ENCODE measurements at regions not wholly inside any gene's neighbourhood (a gene's known extent, or its start where the extent isn't known, plus 50 kb on each side); places are given as distances from the start of the nearest gene placed in this dataset.

DNA sequence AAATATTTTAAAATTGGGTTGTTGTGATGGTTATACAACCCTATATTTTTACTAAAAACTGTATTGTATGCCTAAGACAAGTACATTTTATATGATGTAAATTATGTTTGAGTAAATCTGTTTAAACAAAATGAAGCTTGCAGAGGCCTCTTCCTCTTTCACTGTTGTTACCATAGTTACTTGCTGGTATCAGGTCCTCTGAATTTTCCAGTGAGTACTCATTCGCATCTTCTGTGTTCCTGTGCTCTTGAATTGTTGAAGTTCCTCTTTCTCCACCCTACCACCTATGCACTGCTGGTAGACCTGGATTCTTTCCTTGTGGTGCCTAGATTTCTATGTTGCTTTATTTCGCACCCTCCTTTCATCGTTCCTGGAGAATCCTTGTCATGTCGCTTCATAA lies 938.5 kb upstream of the ACO1 start:
- H4K91ac ChIP-seq (ENCODE audit: insufficient read length, low read depth, low read length), result no peak overlapping the region
- no peak overlapping the region for H2AK5ac ChIP-seq (ENCODE audit: insufficient read length, low read length)
- H2BK12ac ChIP-seq (ENCODE audit: insufficient read length, low read depth, low read length), result no peak overlapping the region
- no peak overlapping the region for H2BK120ac ChIP-seq (ENCODE audit: low read depth, low read length, poor library complexity, severe bottlenecking)
- H3K27me3 Mint-ChIP-seq (ENCODE audit: low read depth), result no peaks in the 10 kb centered on the region
- no peaks in the 10 kb centered on the region for H3K27me3 ChIP-seq (ENCODE audit: insufficient read depth, low read length)
- H3K36me3 Mint-ChIP-seq (ENCODE audit: insufficient read depth in 1 of 3, low read depth in 3 of 3), result no peaks in the 10 kb centered on the region
- H3K9me3 ChIP-seq (ENCODE audit: control insufficient read depth, low read depth, low read length), result no peaks in the 10 kb centered on the region
- no peaks in the 10 kb centered on the region for H3K4me1 ChIP-seq (ENCODE audit: insufficient read depth, low read length)
- H3K56ac ChIP-seq (ENCODE audit: insufficient read length, low read depth, low read length), result no peak overlapping the region
- H2BK20ac ChIP-seq (ENCODE audit: low read depth, low read length, poor library complexity, severe bottlenecking), result no peak overlapping the region
- TF ChIP-seq, protein P1, sequence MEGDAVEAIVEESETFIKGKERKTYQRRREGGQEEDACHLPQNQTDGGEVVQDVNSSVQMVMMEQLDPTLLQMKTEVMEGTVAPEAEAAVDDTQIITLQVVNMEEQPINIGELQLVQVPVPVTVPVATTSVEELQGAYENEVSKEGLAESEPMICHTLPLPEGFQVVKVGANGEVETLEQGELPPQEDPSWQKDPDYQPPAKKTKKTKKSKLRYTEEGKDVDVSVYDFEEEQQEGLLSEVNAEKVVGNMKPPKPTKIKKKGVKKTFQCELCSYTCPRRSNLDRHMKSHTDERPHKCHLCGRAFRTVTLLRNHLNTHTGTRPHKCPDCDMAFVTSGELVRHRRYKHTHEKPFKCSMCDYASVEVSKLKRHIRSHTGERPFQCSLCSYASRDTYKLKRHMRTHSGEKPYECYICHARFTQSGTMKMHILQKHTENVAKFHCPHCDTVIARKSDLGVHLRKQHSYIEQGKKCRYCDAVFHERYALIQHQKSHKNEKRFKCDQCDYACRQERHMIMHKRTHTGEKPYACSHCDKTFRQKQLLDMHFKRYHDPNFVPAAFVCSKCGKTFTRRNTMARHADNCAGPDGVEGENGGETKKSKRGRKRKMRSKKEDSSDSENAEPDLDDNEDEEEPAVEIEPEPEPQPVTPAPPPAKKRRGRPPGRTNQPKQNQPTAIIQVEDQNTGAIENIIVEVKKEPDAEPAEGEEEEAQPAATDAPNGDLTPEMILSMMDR (conservative IDR thresholded peaks at IDR 0.05), result no peak
- no peak overlapping the region for H4K5ac ChIP-seq (ENCODE audit: insufficient read length, low read depth, low read length)
- H3K79me2 ChIP-seq (ENCODE audit: insufficient read depth, low read length), result no peaks in the 10 kb centered on the region
- no peak overlapping the region for H3K14ac ChIP-seq (ENCODE audit: insufficient read depth, low read length)
- no peak overlapping the region for H3K18ac ChIP-seq (ENCODE audit: insufficient read length, low read depth, low read length)
- no peak overlapping the region for H3K9ac ChIP-seq (ENCODE audit: extremely low read depth, insufficient read length, low read length)
- no peak overlapping the region for H2BK5ac ChIP-seq (ENCODE audit: insufficient read length, low read length)
- H3T11ph ChIP-seq (ENCODE audit: low read length), result no peak overlapping the region
- H3K4me3 Mint-ChIP-seq, result no peak overlapping the region
- H3K23me2 ChIP-seq (ENCODE audit: insufficient read length, low read depth, low read length, poor library complexity, severe bottlenecking), result no peaks in the 10 kb centered on the region
- H3K4me1 Mint-ChIP-seq, result peaks cover 4 to 10% of the 10 kb centered on the region in 2 experiments; a peak in 3 of 4 replicates
- no peak overlapping the region for H3K23ac ChIP-seq (ENCODE audit: insufficient read length, low read depth, low read length)
- H3K9me3 Mint-ChIP-seq, result no peaks in the 10 kb centered on the region
- H2BK15ac ChIP-seq (ENCODE audit: low read depth, low read length), result no peak overlapping the region
- no peaks in the 10 kb centered on the region for H4K20me1 ChIP-seq (ENCODE audit: control insufficient read depth, insufficient read depth, insufficient read length)
- no peak overlapping the region for H2AFZ ChIP-seq (ENCODE audit: low read length)
- H3K4ac ChIP-seq (ENCODE audit: low read depth, low read length), result no peak overlapping the region
- WGBS (ENCODE audit: extremely low coverage, insufficient read length, low lambda C conversion rate), result no CpG with 5 or more reads among the region's 4 CpGs
- no peak overlapping the region for H3K4me2 ChIP-seq (ENCODE audit: insufficient read depth, insufficient read length, low read length)
- H4K8ac ChIP-seq (replicated peaks; ENCODE audit: insufficient read length, low read depth, low read length), result no peak overlapping the region
- H3K79me1 ChIP-seq (ENCODE audit: insufficient read depth, low read depth, low read length, poor library complexity, severe bottlenecking), result no peaks in the 10 kb centered on the region
- peak overlapping the region in 1 of 3 experiments; percentile 28; a peak in 1 of 7 replicates for H3K27ac Mint-ChIP-seq
- no peak overlapping the region for H3K27ac ChIP-seq (ENCODE audit: insufficient read length, low read depth, low read length)
- no peak for DNase-seq

All from H9 (cell line).